Common myeloid progenitor, CD34-positive (primary cell): ENCODE measurements at regions not wholly inside any gene's neighbourhood (a gene's known extent, or its start where the extent isn't known, plus 50 kb on each side); places are given as distances from the start of the nearest gene placed in this dataset.

ENCODE experiments used
- CTCF ChIA-PET: fragments of 350-600 bp; sonication (Branson Sonifier 250); formaldehyde crosslinking; loops from one replicate; lab custom pipeline; 2021; ENCODE audit warnings: antibody characterized with exemption; lab: Charles Lee
- POLR2A ChIA-PET: fragments of 350-600 bp; sonication (Branson Sonifier 250); formaldehyde crosslinking; loops from one replicate; lab custom pipeline; 2021; ENCODE audit warnings: antibody characterized with exemption; lab: Charles Lee
- DNase-seq, 3 donors: peaks; one replicate each; pipeline versions ENCODE4 v3.0.0 to v3.0.0-alpha.2; 2013
- H3K27ac ChIP-seq, 2 experiments: 1 replicate in 1 of 2; 2 replicates in 1 of 2; pipeline ENCODE4 v1.7.0; 2013; ENCODE audit warnings: inconsistent platforms in 2 of 2, low read length in 2 of 2, mild to moderate bottlenecking in 2 of 2, low read depth in 1 of 2, moderate library complexity in 1 of 2; ENCODE audit not compliant: severe bottlenecking in 2 of 2, insufficient read depth in 1 of 2, poor library complexity in 1 of 2
- H3K27me3 ChIP-seq, 5 experiments: replicated peaks in 2 of 5; 1 replicate in 3 of 5; 2 replicates in 2 of 5; pipeline versions ENCODE4 v1.6.1 to v1.7.0; 2013; ENCODE audit warnings: low read length in 4 of 5, mild to moderate bottlenecking in 2 of 5, moderate library complexity in 2 of 5, inconsistent platforms in 1 of 5; ENCODE audit not compliant: insufficient read depth in 5 of 5, control insufficient read depth in 4 of 5
- H3K36me3 ChIP-seq, 4 experiments: 1 replicate in 2 of 4; 2 replicates in 2 of 4; pipeline versions ENCODE4 v1.6.1 to v1.7.0; 2013; ENCODE audit warnings: low read length in 3 of 4, control low read depth in 1 of 4, mild to moderate bottlenecking in 1 of 4; ENCODE audit not compliant: control insufficient read depth in 4 of 4, insufficient read depth in 4 of 4
- H3K4me1 ChIP-seq, 4 experiments: 1 replicate in 3 of 4; 2 replicates in 1 of 4; pipeline versions ENCODE4 v1.6.1 to v1.7.1; 2013; ENCODE audit warnings: low read length in 3 of 4, mild to moderate bottlenecking in 3 of 4, control low read depth in 1 of 4, inconsistent platforms in 1 of 4, moderate library complexity in 1 of 4; ENCODE audit not compliant: control insufficient read depth in 4 of 4, insufficient read depth in 4 of 4; ENCODE audit errors: control extremely low read depth in 1 of 4
- H3K4me3 ChIP-seq, 7 experiments: 1 replicate in 4 of 7; 2 replicates in 3 of 7; pipeline versions ENCODE4 v1.5.1 to v1.7.0; 2013; ENCODE audit warnings: mild to moderate bottlenecking in 7 of 7, low read length in 6 of 7, moderate library complexity in 6 of 7, inconsistent platforms in 2 of 7, low read depth in 2 of 7, control low read depth in 1 of 7; ENCODE audit not compliant: insufficient read depth in 4 of 7, control insufficient read depth in 1 of 7; ENCODE audit errors: extremely low read depth in 1 of 7
- H3K9me3 ChIP-seq, 5 experiments: 1 replicate in 4 of 5; 2 replicates in 1 of 5; pipeline versions ENCODE4 v1.6.1 to v1.7.1; 2013; ENCODE audit warnings: low read length in 4 of 5, mild to moderate bottlenecking in 2 of 5, inconsistent platforms in 1 of 5, low read depth in 1 of 5, moderate library complexity in 1 of 5; ENCODE audit not compliant: control insufficient read depth in 4 of 5, insufficient read depth in 2 of 5; ENCODE audit errors: control extremely low read depth in 1 of 5
- WGBS: methylation state at CpG from one replicate; pipeline ENCODE4 v1.1.5; 2013; ENCODE audit not compliant: insufficient coverage; 5-methylcytosine and 5-hydroxymethylcytosine counted together

- Histone ChIP-seq H3K36me3 (no peaks in the 10 kb centered on the region), H3K27ac (no peak overlapping the region), H3K4me3 (no peak overlapping the region), H3K9me3 (peaks cover 0 to 8% (median 3%) of the 10 kb centered on the region in 5 experiments), H3K27me3 (no peaks in the 10 kb centered on the region), H3K4me1 (no peaks in the 10 kb centered on the region)
- DNase-seq: no peak
- CTCF ChIA-PET: no interaction called here
- 78% methylated on average over 3 of the region's 6 CpGs for WGBS
- POLR2A ChIA-PET: no interaction called here
These were observed 384.5 kb downstream of the IRX1 start for GRCh38 chr5:3980156-3980555.

GRCh38 chr5:3987867-3988266, 392.2 kb downstream of the IRX1 start:
- H3K36me3 ChIP-seq: no peaks in the 10 kb centered on the region
- POLR2A ChIA-PET: no interaction called here
- H3K27me3 ChIP-seq: no peaks in the 10 kb centered on the region
- CTCF ChIA-PET: no interaction called here
- no peak overlapping the region for H3K27ac ChIP-seq
- H3K4me3 ChIP-seq: no peak overlapping the region
- DNase-seq: no peak
- peaks cover 0 to 8% (median 2%) of the 10 kb centered on the region in 5 experiments for H3K9me3 ChIP-seq
- no peaks in the 10 kb centered on the region for H3K4me1 ChIP-seq
- WGBS: 100% methylated on average over 4 of the region's 4 CpGs

GRCh38 chr5:3993856-3994473, 398.3 kb downstream of the IRX1 start:
- Histone ChIP-seq H3K27me3 (no peaks in the 10 kb centered on the region), H3K4me1 (peaks cover 0 to 20% (median 8%) of the 10 kb centered on the region in 4 experiments), H3K27ac (no peak overlapping the region), H3K4me3 (no peak overlapping the region), H3K9me3 (peaks cover 0 to 8% (median 2%) of the 10 kb centered on the region in 5 experiments), H3K36me3 (no peaks in the 10 kb centered on the region)
- 82% methylated on average over 9 of the region's 14 CpGs for WGBS
- ChIA-PET CTCF (interaction anchor here (1.7 kb wide), 1 partner anchor 103 kb away, joined by 3 read pairs; no protein-coding TSS in a partner anchor), POLR2A (no interaction called here)
- peak in 2 of 3 donors; percentile 39 to 56 for DNase-seq

GRCh38 chr5:3994628-3995027, 399.0 kb downstream of the IRX1 start:
- peaks cover 0 to 8% (median 2%) of the 10 kb centered on the region in 5 experiments for H3K9me3 ChIP-seq
- peaks cover 0 to 20% (median 8%) of the 10 kb centered on the region in 4 experiments for H3K4me1 ChIP-seq
- no peaks in the 10 kb centered on the region for H3K27me3 ChIP-seq
- POLR2A ChIA-PET: no interaction called here
- CTCF ChIA-PET: interaction anchor here (1.4 to 1.7 kb wide), 2 partner anchors 28 to 103 kb away, joined by 3 read pairs; no protein-coding TSS in a partner anchor
- H3K4me3 ChIP-seq: no peak overlapping the region
- DNase-seq: peak in 2 of 3 donors; percentile 41 to 42
- no peak overlapping the region for H3K27ac ChIP-seq
- H3K36me3 ChIP-seq: no peaks in the 10 kb centered on the region

GRCh38 chr5:3995954-3996619, 400.5 kb downstream of the IRX1 start:
- CTCF ChIA-PET: interaction anchor here (1.4 to 1.7 kb wide), 2 partner anchors 26 to 105 kb away, joined by 3 read pairs; no protein-coding TSS in a partner anchor
- H3K27ac ChIP-seq: no peak overlapping the region
- peak; percentile 15 to 51 (median 25) for DNase-seq
- H3K36me3 ChIP-seq: no peaks in the 10 kb centered on the region
- no peak overlapping the region for H3K4me3 ChIP-seq
- no peaks in the 10 kb centered on the region for H3K27me3 ChIP-seq
- peaks cover 0 to 10% (median 2%) of the 10 kb centered on the region in 5 experiments for H3K9me3 ChIP-seq
- H3K4me1 ChIP-seq: peaks cover 0 to 20% (median 8%) of the 10 kb centered on the region in 4 experiments
- POLR2A ChIA-PET: no interaction called here
- 28% methylated on average over 5 of the region's 8 CpGs for WGBS

GRCh38 chr5:3996707-3997336, 401.2 kb downstream of the IRX1 start:
- Histone ChIP-seq H3K36me3 (no peaks in the 10 kb centered on the region), H3K9me3 (peaks cover 0 to 6% (median 2%) of the 10 kb centered on the region in 5 experiments), H3K4me3 (no peak overlapping the region), H3K4me1 (peaks cover 0 to 20% (median 8%) of the 10 kb centered on the region in 4 experiments), H3K27me3 (no peaks in the 10 kb centered on the region), H3K27ac (no peak overlapping the region)
- 98% methylated on average over 9 of the region's 11 CpGs for WGBS
- CTCF ChIA-PET: interaction anchor here (1.0 kb wide), 1 partner anchor 280 kb away, joined by 3 read pairs; no protein-coding TSS in a partner anchor
- POLR2A ChIA-PET: no interaction called here
- DNase-seq: no peak
